MM.1S (cell line): ENCODE measurements at regions not wholly inside any gene's neighbourhood (a gene's known extent, or its start where the extent isn't known, plus 50 kb on each side); places are given as distances from the start of the nearest gene placed in this dataset.

ENCODE experiments used
- EZH2 ChIP-seq: fragments of 300-600 bp; sonication (generic); optimal IDR thresholded peaks from 2 replicates; pipeline ENCODE3; 2017; ENCODE audit warnings: low read depth, mild to moderate bottlenecking, antibody characterized with exemption, low read length, mixed read lengths
- EZH2phosphoT487 ChIP-seq: fragments of 300-600 bp; sonication (generic); IDR thresholded peaks from 2 replicates; pipeline ENCODE4 v1.6.1; 2018; ENCODE audit warnings: antibody characterized with exemption, low read length
- TF ChIP-seq, protein P1 (sequence below): fragments of 300-600 bp; sonication (generic); IDR thresholded peaks from 2 replicates; pipeline ENCODE4 v1.5.1; 2016; ENCODE audit warnings: antibody characterized with exemption, low read length, mixed read lengths

DNA sequence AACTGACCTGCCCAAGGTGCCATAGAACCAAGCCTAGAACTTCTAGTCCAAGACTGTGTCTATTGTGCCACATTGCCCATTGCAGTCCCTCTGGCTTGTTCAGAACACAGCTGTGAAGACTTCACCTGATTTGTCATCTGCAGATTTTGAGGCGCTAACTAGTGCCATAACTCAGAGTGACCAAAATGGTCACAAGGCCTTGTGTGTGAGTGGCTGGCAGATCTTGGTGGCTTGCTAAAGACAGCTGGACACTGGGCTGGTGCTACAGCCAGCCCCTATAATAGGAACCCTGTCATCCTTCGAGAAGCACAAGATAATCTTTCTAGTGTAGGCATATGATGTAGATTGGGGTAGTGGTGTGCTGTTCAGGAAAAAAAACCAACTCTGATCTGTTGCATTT, 63.7 kb upstream of the IFNLR1 start:
- TF ChIP-seq, protein P1, sequence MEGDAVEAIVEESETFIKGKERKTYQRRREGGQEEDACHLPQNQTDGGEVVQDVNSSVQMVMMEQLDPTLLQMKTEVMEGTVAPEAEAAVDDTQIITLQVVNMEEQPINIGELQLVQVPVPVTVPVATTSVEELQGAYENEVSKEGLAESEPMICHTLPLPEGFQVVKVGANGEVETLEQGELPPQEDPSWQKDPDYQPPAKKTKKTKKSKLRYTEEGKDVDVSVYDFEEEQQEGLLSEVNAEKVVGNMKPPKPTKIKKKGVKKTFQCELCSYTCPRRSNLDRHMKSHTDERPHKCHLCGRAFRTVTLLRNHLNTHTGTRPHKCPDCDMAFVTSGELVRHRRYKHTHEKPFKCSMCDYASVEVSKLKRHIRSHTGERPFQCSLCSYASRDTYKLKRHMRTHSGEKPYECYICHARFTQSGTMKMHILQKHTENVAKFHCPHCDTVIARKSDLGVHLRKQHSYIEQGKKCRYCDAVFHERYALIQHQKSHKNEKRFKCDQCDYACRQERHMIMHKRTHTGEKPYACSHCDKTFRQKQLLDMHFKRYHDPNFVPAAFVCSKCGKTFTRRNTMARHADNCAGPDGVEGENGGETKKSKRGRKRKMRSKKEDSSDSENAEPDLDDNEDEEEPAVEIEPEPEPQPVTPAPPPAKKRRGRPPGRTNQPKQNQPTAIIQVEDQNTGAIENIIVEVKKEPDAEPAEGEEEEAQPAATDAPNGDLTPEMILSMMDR, result no peak
- TF ChIP-seq EZH2phosphoT487 (no peak), EZH2 (no peak)
